GM23338 (cell line): ENCODE measurements at regions not wholly inside any gene's neighbourhood (a gene's known extent, or its start where the extent isn't known, plus 50 kb on each side); places are given as distances from the start of the nearest gene placed in this dataset.
A peak's percentile ranks its signal among the peaks of the same experiment; 100 is the strongest.

Experiments used
- ATAC-seq: fragments of 200-7000 bp; cut with Tn5 transposase; 3 replicates; pipeline ENCODE4 v1.9.1; 2020
- DNase-seq: peaks from one replicate; pipeline ENCODE4 v3.0.0-alpha.2; 2015; ENCODE audit warnings: low spot score
- H2AFZ ChIP-seq: fragments of 200-600 bp; sonication (generic); 2 replicates; pipeline ENCODE4 v1.8.0; 2016; ENCODE audit warnings: antibody characterized with exemption, mild to moderate bottlenecking, moderate library complexity
- H3F3A ChIP-seq: fragments of 200-600 bp; sonication (generic); replicated peaks from 2 replicates; pipeline ENCODE4 v1.8.0; 2017; ENCODE audit warnings: antibody characterized with exemption, mixed run types, low read depth
- H3K27ac ChIP-seq: fragments of 200-600 bp; sonication (generic); 2 replicates; pipeline ENCODE4 v1.6.1; 2016; ENCODE audit warnings: low read depth
- H3K27me3 ChIP-seq: fragments of 200-600 bp; sonication (generic); 2 replicates; pipeline ENCODE4 v1.8.0; 2016; ENCODE audit warnings: mild to moderate bottlenecking, mixed run types, moderate library complexity; ENCODE audit not compliant: insufficient read depth
- H3K36me3 ChIP-seq: fragments of 200-600 bp; sonication (generic); 2 replicates; pipeline ENCODE4 v1.8.0; 2016; ENCODE audit warnings: mild to moderate bottlenecking; ENCODE audit not compliant: insufficient read depth
- H3K4me1 ChIP-seq: fragments of 200-600 bp; sonication (generic); 2 replicates; pipeline ENCODE4 v1.8.0; 2016; ENCODE audit warnings: mild to moderate bottlenecking, moderate library complexity; ENCODE audit not compliant: insufficient read depth
- H3K4me2 ChIP-seq: fragments of 200-600 bp; sonication (generic); 2 replicates; pipeline ENCODE4 v1.7.1; 2017; ENCODE audit warnings: mixed run types
- H3K4me3 ChIP-seq: fragments of 200-600 bp; sonication (generic); 2 replicates; pipeline ENCODE4 v1.6.1; 2016; ENCODE audit warnings: mixed run types
- H3K79me2 ChIP-seq: fragments of 200-600 bp; sonication (generic); replicated peaks from 2 replicates; pipeline ENCODE4 v1.8.0; 2017; ENCODE audit warnings: mild to moderate bottlenecking; ENCODE audit not compliant: insufficient read depth
- H3K9me2 ChIP-seq: fragments of 200-600 bp; sonication (generic); 2 replicates; pipeline ENCODE4 v1.8.0; 2017; ENCODE audit not compliant: insufficient read depth
- H4K20me1 ChIP-seq: fragments of 200-600 bp; sonication (generic); replicated peaks from 2 replicates; pipeline ENCODE4 v1.8.0; 2017; ENCODE audit warnings: mild to moderate bottlenecking; ENCODE audit not compliant: insufficient read depth
- H3K27ac Mint-ChIP-seq: 2 replicates; pipeline ENCODE4 v1.8.0; 2020; ENCODE audit warnings: inconsistent platforms, mild to moderate bottlenecking, moderate library complexity, mixed read lengths
- H3K27me3 Mint-ChIP-seq: 3 replicates; pipeline ENCODE4 v1.8.0; 2022; ENCODE audit warnings: low read depth, mild to moderate bottlenecking, moderate library complexity, mixed read lengths, inconsistent platforms; ENCODE audit not compliant: insufficient read depth, poor library complexity
- H3K36me3 Mint-ChIP-seq: 3 replicates; pipeline ENCODE4 v1.8.0; 2021; ENCODE audit warnings: low read depth, mild to moderate bottlenecking, inconsistent platforms, moderate library complexity, mixed read lengths
- H3K4me1 Mint-ChIP-seq: 3 replicates; pipeline ENCODE4 v1.8.0; 2020; ENCODE audit warnings: mild to moderate bottlenecking, inconsistent platforms, mixed read lengths
- H3K4me3 Mint-ChIP-seq: 3 replicates; pipeline ENCODE4 v1.8.0; 2021; ENCODE audit warnings: moderate library complexity, mild to moderate bottlenecking, inconsistent platforms, mixed read lengths
- H3K9me3 Mint-ChIP-seq: 3 replicates; pipeline ENCODE4 v1.8.0; 2020; ENCODE audit warnings: moderate library complexity, mild to moderate bottlenecking, inconsistent platforms, mixed read lengths
- CREB1 ChIP-seq: fragments of 250-450 bp; sonication (Bioruptor Pico); IDR thresholded peaks from 2 replicates; pipeline ENCODE4 v1.5.0; 2020; ENCODE audit warnings: low read depth, mild to moderate bottlenecking, moderate library complexity
- EZH2 ChIP-seq: fragments of 200-600 bp; sonication (generic); IDR thresholded peaks from one replicate; pipeline ENCODE4 v1.8.0; 2017; ENCODE audit warnings: antibody characterized with exemption, mild to moderate bottlenecking, low read depth; ENCODE audit not compliant: unreplicated experiment
- EZH2phosphoT487 ChIP-seq: fragments of 200-600 bp; sonication (generic); IDR thresholded peaks from one replicate; pipeline ENCODE4 v1.8.1; 2018; ENCODE audit warnings: antibody characterized with exemption; ENCODE audit not compliant: unreplicated experiment
- JUNB ChIP-seq: IDR thresholded peaks from one replicate; pipeline ENCODE4 v1.6.1; 2016; ENCODE audit warnings: antibody characterized with exemption; ENCODE audit not compliant: unreplicated experiment
- NANOG ChIP-seq: IDR thresholded peaks from 2 replicates; pipeline ENCODE4 v1.6.1; 2016; ENCODE audit warnings: antibody characterized with exemption, borderline replicate concordance
- POLR2AphosphoS5 ChIP-seq: IDR thresholded peaks from 2 replicates; pipeline ENCODE4 v1.6.1; 2016; ENCODE audit warnings: antibody characterized with exemption, low read depth
- REST ChIP-seq: IDR thresholded peaks from one replicate; pipeline ENCODE4 v1.6.1; 2018; ENCODE audit warnings: antibody characterized with exemption; ENCODE audit not compliant: unreplicated experiment
- STAT1 ChIP-seq: IDR thresholded peaks from one replicate; pipeline ENCODE4 v1.6.1; 2016; ENCODE audit warnings: antibody characterized with exemption; ENCODE audit not compliant: unreplicated experiment
- ZNF114 ChIP-seq: fragments of 250-450 bp; sonication (Bioruptor Pico); IDR thresholded peaks from 2 replicates; pipeline ENCODE4 v1.5.0; 2020; ENCODE audit warnings: mild to moderate bottlenecking, moderate library complexity
- ZNF331 ChIP-seq: fragments of 250-450 bp; sonication (Bioruptor Pico); IDR thresholded peaks from 2 replicates; pipeline ENCODE4 v1.5.0; 2020; ENCODE audit warnings: low read depth, mild to moderate bottlenecking, moderate library complexity
- TF ChIP-seq, protein P1 (sequence below), 2 experiments: fragments of 200-600 bp in 1 of 2; sonication (generic) in 1 of 2; conservative IDR thresholded peaks; 2 replicates each; pipeline versions ENCODE4 v1.5.1 to v1.6.1; 2016 to 2017; ENCODE audit warnings: antibody characterized with exemption in 2 of 2, low read depth in 2 of 2, mild to moderate bottlenecking in 2 of 2, moderate library complexity in 1 of 2
- TF ChIP-seq, protein P2 (sequence below): fragments of 250-450 bp; sonication (Bioruptor Pico); IDR thresholded peaks from 2 replicates; pipeline ENCODE4 v1.5.0; 2020; ENCODE audit warnings: mild to moderate bottlenecking, moderate library complexity

GRCh38 chr5:105304859-105305258 lies 1742.3 kb upstream of the NUDT12 start:
- TF ChIP-seq, protein P1, sequence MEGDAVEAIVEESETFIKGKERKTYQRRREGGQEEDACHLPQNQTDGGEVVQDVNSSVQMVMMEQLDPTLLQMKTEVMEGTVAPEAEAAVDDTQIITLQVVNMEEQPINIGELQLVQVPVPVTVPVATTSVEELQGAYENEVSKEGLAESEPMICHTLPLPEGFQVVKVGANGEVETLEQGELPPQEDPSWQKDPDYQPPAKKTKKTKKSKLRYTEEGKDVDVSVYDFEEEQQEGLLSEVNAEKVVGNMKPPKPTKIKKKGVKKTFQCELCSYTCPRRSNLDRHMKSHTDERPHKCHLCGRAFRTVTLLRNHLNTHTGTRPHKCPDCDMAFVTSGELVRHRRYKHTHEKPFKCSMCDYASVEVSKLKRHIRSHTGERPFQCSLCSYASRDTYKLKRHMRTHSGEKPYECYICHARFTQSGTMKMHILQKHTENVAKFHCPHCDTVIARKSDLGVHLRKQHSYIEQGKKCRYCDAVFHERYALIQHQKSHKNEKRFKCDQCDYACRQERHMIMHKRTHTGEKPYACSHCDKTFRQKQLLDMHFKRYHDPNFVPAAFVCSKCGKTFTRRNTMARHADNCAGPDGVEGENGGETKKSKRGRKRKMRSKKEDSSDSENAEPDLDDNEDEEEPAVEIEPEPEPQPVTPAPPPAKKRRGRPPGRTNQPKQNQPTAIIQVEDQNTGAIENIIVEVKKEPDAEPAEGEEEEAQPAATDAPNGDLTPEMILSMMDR (conservative IDR thresholded peaks at IDR 0.05; ENCODE audit: low read depth in 2 of 2) = peak in 1 of 2 experiments; percentile 39; a peak in 2 of 4 replicates
- TF ChIP-seq EZH2 = no peak
- H3K9me3 Mint-ChIP-seq = no peaks in the 10 kb centered on the region; the same call in 2 of the 3 replicates
- H3K27ac ChIP-seq = no peak overlapping the region
- no peaks in the 10 kb centered on the region for H3F3A ChIP-seq
- no peaks in the 10 kb centered on the region for H3K79me2 ChIP-seq
- no peaks in the 10 kb centered on the region for H3K4me1 ChIP-seq
- no peak for DNase-seq
- no peaks in the 10 kb centered on the region for H3K27me3 Mint-ChIP-seq
- H2AFZ ChIP-seq = no peak overlapping the region
- no peaks in the 10 kb centered on the region for H3K9me2 ChIP-seq
- H4K20me1 ChIP-seq = no peaks in the 10 kb centered on the region
- no peak overlapping the region for H3K4me3 Mint-ChIP-seq
- ATAC-seq = no peak
- no peak overlapping the region for H3K27ac Mint-ChIP-seq
- no peaks in the 10 kb centered on the region for H3K36me3 ChIP-seq
- H3K4me3 ChIP-seq = no peak overlapping the region
- no peaks in the 10 kb centered on the region for H3K27me3 ChIP-seq
- H3K4me2 ChIP-seq = no peak overlapping the region
- no peaks in the 10 kb centered on the region for H3K4me1 Mint-ChIP-seq
- H3K36me3 Mint-ChIP-seq = no peaks in the 10 kb centered on the region

DNA sequence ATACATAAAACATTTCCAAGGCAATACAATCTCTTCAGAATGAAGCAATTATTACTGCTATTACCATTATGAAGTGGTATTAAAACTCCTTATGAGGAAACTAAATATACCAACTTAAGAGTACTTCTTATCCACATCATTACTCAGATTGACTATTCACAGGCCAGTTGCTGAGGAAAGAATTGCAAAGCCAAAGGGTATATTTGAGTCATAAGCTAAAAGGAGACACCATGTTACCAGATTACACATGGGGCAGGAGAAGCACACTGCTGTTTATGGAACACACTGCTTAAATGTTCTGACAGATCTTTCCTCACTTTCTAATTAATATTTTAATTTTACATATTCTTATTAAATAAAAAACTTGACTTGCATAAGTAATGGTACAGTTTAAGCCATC lies 1726.4 kb upstream of the NUDT12 start:
- Histone ChIP-seq H3K27ac (no peak overlapping the region), H4K20me1 (no peaks in the 10 kb centered on the region), H3K27me3 (no peaks in the 10 kb centered on the region), H3K4me2 (no peak overlapping the region), H3K4me3 (no peak overlapping the region), H2AFZ (no peak overlapping the region), H3K79me2 (no peaks in the 10 kb centered on the region), H3F3A (no peaks in the 10 kb centered on the region), H3K36me3 (no peaks in the 10 kb centered on the region), H3K9me2 (no peaks in the 10 kb centered on the region), H3K4me1 (no peaks in the 10 kb centered on the region)
- H3K36me3 Mint-ChIP-seq = no peaks in the 10 kb centered on the region
- H3K4me1 Mint-ChIP-seq = no peaks in the 10 kb centered on the region
- no peaks in the 10 kb centered on the region for H3K9me3 Mint-ChIP-seq
- no peak overlapping the region for H3K27ac Mint-ChIP-seq
- no peak overlapping the region for H3K4me3 Mint-ChIP-seq
- no peak for DNase-seq
- ATAC-seq = no peak
- H3K27me3 Mint-ChIP-seq = no peaks in the 10 kb centered on the region
- TF ChIP-seq STAT1 = no peak
- no peak for TF ChIP-seq ZNF331 (CRISPR knock-in tag)
- no peak for TF ChIP-seq REST
- TF ChIP-seq EZH2phosphoT487 = no peak
- TF ChIP-seq JUNB = no peak
- no peak for TF ChIP-seq NANOG
- TF ChIP-seq POLR2AphosphoS5 = no peak
- no peak for TF ChIP-seq CREB1 (CRISPR knock-in tag)
- TF ChIP-seq, protein P2, sequence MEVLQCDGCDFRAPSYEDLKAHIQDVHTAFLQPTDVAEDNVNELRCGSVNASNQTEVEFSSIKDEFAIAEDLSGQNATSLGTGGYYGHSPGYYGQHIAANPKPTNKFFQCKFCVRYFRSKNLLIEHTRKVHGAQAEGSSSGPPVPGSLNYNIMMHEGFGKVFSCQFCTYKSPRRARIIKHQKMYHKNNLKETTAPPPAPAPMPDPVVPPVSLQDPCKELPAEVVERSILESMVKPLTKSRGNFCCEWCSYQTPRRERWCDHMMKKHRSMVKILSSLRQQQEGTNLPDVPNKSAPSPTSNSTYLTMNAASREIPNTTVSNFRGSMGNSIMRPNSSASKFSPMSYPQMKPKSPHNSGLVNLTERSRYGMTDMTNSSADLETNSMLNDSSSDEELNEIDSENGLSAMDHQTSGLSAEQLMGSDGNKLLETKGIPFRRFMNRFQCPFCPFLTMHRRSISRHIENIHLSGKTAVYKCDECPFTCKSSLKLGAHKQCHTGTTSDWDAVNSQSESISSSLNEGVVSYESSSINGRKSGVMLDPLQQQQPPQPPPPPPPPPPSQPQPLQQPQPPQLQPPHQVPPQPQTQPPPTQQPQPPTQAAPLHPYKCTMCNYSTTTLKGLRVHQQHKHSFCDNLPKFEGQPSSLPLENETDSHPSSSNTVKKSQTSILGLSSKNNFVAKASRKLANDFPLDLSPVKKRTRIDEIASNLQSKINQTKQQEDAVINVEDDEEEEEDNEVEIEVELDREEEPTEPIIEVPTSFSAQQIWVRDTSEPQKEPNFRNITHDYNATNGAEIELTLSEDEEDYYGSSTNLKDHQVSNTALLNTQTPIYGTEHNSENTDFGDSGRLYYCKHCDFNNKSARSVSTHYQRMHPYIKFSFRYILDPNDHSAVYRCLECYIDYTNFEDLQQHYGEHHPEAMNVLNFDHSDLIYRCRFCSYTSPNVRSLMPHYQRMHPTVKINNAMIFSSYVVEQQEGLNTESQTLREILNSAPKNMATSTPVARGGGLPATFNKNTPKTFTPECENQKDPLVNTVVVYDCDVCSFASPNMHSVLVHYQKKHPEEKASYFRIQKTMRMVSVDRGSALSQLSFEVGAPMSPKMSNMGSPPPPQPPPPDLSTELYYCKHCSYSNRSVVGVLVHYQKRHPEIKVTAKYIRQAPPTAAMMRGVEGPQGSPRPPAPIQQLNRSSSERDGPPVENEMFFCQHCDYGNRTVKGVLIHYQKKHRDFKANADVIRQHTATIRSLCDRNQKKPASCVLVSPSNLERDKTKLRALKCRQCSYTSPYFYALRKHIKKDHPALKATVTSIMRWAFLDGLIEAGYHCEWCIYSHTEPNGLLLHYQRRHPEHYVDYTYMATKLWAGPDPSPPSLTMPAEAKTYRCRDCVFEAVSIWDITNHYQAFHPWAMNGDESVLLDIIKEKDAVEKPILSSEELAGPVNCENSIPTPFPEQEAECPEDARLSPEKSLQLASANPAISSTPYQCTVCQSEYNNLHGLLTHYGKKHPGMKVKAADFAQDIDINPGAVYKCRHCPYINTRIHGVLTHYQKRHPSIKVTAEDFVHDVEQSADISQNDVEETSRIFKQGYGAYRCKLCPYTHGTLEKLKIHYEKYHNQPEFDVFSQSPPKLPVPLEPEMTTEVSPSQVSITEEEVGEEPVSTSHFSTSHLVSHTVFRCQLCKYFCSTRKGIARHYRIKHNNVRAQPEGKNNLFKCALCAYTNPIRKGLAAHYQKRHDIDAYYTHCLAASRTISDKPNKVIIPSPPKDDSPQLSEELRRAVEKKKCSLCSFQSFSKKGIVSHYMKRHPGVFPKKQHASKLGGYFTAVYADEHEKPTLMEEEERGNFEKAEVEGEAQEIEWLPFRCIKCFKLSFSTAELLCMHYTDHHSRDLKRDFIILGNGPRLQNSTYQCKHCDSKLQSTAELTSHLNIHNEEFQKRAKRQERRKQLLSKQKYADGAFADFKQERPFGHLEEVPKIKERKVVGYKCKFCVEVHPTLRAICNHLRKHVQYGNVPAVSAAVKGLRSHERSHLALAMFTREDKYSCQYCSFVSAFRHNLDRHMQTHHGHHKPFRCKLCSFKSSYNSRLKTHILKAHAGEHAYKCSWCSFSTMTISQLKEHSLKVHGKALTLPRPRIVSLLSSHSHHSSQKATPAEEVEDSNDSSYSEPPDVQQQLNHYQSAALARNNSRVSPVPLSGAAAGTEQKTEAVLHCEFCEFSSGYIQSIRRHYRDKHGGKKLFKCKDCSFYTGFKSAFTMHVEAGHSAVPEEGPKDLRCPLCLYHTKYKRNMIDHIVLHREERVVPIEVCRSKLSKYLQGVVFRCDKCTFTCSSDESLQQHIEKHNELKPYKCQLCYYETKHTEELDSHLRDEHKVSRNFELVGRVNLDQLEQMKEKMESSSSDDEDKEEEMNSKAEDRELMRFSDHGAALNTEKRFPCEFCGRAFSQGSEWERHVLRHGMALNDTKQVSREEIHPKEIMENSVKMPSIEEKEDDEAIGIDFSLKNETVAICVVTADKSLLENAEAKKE (CRISPR knock-in tag) = no peak
- TF ChIP-seq ZNF114 = no peak
